HL-60 (cell line): ENCODE measurements at regions not wholly inside any gene's neighbourhood (a gene's known extent, or its start where the extent isn't known, plus 50 kb on each side); places are given as distances from the start of the nearest gene placed in this dataset.

Experiments
- DNase-seq, 2 experiments: peaks; one replicate each; pipeline ENCODE4 v3.0.0-alpha.2; 2010 to 2020; ENCODE audit warnings: low read depth in 1 of 2, low spot score in 1 of 2
- H3K27ac ChIP-seq: fragments of 250-450 bp; sonication (Bioruptor Pico); replicated peaks from 2 replicates; pipeline ENCODE4 v1.5.1; 2020; ENCODE audit warnings: mild to moderate bottlenecking, moderate library complexity
- H3K27me3 ChIP-seq: fragments of 250-450 bp; sonication (Bioruptor Pico); 2 replicates; pipeline ENCODE4 v1.5.1; 2021; ENCODE audit warnings: mild to moderate bottlenecking, moderate library complexity; ENCODE audit not compliant: insufficient read depth, poor library complexity, severe bottlenecking
- H3K4me3 ChIP-seq: replicated peaks from 2 replicates; pipeline ENCODE4 v1.5.1; 2011; ENCODE audit warnings: mild to moderate bottlenecking, control low read depth, low read length; ENCODE audit not compliant: insufficient read depth
- GABPA ChIP-seq: IDR thresholded peaks from 2 replicates; pipeline ENCODE4 v1.6.1; 2012; ENCODE audit warnings: low read depth
- POLR2AphosphoS5 ChIP-seq: IDR thresholded peaks from 2 replicates; pipeline ENCODE4 v1.6.1; 2012; ENCODE audit warnings: low read depth
- SPI1 ChIP-seq: IDR thresholded peaks from 2 replicates; pipeline ENCODE4 v1.6.1; 2012; ENCODE audit warnings: low read depth, mild to moderate bottlenecking, borderline replicate concordance
- TF ChIP-seq, protein P1 (sequence below): IDR thresholded peaks from 2 replicates; pipeline ENCODE4 v1.6.1; 2012; ENCODE audit warnings: low read depth; ENCODE audit not compliant: insufficient replicate concordance
- TF ChIP-seq, protein P2 (sequence below): IDR thresholded peaks from one replicate; pipeline ENCODE4 v1.5.1; 2011; ENCODE audit warnings: low read length, control low read depth, inconsistent platforms; ENCODE audit not compliant: insufficient read depth

DNA sequence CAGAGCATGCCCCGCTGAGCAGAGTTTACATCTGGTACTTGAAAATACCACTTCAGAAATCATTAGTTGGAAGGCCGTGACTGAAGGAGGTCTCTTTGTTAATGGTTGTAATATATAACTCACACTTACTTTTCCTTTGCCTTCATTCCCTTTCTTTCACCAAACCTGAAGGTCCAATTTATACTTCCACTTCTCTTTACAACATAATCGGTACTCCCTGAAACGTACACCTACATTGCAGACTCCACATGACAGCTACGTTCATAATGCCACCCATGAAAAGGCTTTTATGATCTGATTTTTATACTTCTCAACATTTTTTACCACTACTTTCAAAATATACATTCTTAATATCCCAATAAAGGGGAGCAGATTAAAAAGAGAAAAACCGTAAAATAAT is 298.7 kb downstream of the C4orf33 start:
- H3K27ac ChIP-seq = no peak overlapping the region
- DNase-seq = no peak
- no peaks in the 10 kb centered on the region for H3K27me3 ChIP-seq
- TF ChIP-seq, protein P1, sequence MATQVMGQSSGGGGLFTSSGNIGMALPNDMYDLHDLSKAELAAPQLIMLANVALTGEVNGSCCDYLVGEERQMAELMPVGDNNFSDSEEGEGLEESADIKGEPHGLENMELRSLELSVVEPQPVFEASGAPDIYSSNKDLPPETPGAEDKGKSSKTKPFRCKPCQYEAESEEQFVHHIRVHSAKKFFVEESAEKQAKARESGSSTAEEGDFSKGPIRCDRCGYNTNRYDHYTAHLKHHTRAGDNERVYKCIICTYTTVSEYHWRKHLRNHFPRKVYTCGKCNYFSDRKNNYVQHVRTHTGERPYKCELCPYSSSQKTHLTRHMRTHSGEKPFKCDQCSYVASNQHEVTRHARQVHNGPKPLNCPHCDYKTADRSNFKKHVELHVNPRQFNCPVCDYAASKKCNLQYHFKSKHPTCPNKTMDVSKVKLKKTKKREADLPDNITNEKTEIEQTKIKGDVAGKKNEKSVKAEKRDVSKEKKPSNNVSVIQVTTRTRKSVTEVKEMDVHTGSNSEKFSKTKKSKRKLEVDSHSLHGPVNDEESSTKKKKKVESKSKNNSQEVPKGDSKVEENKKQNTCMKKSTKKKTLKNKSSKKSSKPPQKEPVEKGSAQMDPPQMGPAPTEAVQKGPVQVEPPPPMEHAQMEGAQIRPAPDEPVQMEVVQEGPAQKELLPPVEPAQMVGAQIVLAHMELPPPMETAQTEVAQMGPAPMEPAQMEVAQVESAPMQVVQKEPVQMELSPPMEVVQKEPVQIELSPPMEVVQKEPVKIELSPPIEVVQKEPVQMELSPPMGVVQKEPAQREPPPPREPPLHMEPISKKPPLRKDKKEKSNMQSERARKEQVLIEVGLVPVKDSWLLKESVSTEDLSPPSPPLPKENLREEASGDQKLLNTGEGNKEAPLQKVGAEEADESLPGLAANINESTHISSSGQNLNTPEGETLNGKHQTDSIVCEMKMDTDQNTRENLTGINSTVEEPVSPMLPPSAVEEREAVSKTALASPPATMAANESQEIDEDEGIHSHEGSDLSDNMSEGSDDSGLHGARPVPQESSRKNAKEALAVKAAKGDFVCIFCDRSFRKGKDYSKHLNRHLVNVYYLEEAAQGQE = no peak
- TF ChIP-seq GABPA = no peak
- TF ChIP-seq POLR2AphosphoS5 = no peak
- TF ChIP-seq, protein P2, sequence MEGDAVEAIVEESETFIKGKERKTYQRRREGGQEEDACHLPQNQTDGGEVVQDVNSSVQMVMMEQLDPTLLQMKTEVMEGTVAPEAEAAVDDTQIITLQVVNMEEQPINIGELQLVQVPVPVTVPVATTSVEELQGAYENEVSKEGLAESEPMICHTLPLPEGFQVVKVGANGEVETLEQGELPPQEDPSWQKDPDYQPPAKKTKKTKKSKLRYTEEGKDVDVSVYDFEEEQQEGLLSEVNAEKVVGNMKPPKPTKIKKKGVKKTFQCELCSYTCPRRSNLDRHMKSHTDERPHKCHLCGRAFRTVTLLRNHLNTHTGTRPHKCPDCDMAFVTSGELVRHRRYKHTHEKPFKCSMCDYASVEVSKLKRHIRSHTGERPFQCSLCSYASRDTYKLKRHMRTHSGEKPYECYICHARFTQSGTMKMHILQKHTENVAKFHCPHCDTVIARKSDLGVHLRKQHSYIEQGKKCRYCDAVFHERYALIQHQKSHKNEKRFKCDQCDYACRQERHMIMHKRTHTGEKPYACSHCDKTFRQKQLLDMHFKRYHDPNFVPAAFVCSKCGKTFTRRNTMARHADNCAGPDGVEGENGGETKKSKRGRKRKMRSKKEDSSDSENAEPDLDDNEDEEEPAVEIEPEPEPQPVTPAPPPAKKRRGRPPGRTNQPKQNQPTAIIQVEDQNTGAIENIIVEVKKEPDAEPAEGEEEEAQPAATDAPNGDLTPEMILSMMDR = no peak
- TF ChIP-seq SPI1 = no peak
- H3K4me3 ChIP-seq = no peak overlapping the region

DNA sequence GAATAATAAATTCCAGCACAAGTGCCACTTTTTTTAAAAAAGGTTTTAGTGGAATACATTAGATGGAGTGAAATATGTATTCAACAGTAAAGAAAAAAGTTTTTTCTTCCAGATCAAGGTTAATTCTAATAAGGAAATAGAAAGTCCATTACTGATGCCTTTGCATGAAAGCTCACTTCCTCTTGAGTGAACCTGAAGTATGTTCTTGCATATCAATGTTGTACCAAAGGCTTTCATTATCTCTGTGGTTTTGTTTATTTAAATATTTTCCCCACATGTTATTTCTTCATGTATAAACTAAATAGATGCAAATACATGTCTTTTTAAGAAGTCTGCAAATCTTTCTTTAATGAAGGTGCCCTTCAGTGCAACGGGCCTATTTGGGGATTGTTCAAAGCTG is 307.9 kb downstream of the C4orf33 start:
- no peak overlapping the region for H3K4me3 ChIP-seq
- TF ChIP-seq SPI1 (peak; percentile 54; the same call in 1 of the 2 replicates), GABPA (no peak)
- DNase-seq = no peak
- no peaks in the 10 kb centered on the region for H3K27me3 ChIP-seq
- H3K27ac ChIP-seq = no peak overlapping the region

DNA sequence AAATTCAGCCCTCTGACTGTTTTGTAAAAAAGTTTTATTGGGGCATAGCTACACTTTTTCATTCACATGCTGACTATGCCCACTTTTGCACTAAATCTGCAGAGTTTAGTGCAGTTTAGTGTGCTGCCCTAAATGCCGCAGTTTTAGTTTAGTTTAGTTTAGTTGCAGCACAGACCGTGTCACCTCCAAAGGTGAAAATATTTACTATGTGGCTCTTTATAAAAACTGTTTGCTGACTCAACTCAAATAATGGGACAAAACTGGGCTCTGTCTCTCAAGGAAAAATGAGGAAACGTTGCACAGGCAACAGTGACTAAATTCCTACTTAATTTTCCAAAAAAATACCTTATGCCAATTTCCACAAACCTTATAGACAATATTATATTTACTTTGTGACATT is 314.2 kb downstream of the C4orf33 start:
- H3K27me3 ChIP-seq = no peaks in the 10 kb centered on the region
- H3K4me3 ChIP-seq = no peak overlapping the region
- DNase-seq = no peak
- H3K27ac ChIP-seq = no peak overlapping the region
- TF ChIP-seq GABPA (no peak), POLR2AphosphoS5 (no peak), SPI1 (no peak)
- TF ChIP-seq, protein P2 = no peak
- TF ChIP-seq, protein P1 = no peak

DNA sequence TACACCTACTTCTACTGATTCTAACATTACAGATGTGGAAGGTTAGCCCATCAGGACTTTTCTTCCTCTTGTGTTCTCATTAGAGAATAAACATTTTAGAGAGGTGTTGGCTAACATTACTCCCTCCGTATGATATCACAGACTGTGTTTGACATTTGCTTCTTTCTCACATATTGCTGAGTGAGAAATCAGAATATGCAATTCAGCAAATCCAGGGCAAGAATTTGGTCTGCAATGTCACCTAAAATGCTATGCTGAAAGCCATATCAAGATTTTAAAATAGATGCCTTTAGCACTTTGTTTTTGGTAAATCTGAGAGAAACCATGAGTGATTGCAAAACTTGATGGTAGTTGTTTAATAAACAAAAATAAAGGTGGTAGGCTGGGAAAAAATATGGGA is 319.1 kb downstream of the C4orf33 start:
- Histone ChIP-seq H3K27ac (no peak overlapping the region), H3K4me3 (no peak overlapping the region), H3K27me3 (no peaks in the 10 kb centered on the region)
- no peak for DNase-seq
- TF ChIP-seq GABPA = no peak
- no peak for TF ChIP-seq POLR2AphosphoS5
- TF ChIP-seq, protein P2 = no peak
- TF ChIP-seq SPI1 = no peak
- TF ChIP-seq, protein P1 = no peak
